ENCODE measurements at regions not wholly inside any gene's neighbourhood (a gene's known extent, or its start where the extent isn't known, plus 50 kb on each side); places are given as distances from the start of the nearest gene placed in this dataset.

DNA sequence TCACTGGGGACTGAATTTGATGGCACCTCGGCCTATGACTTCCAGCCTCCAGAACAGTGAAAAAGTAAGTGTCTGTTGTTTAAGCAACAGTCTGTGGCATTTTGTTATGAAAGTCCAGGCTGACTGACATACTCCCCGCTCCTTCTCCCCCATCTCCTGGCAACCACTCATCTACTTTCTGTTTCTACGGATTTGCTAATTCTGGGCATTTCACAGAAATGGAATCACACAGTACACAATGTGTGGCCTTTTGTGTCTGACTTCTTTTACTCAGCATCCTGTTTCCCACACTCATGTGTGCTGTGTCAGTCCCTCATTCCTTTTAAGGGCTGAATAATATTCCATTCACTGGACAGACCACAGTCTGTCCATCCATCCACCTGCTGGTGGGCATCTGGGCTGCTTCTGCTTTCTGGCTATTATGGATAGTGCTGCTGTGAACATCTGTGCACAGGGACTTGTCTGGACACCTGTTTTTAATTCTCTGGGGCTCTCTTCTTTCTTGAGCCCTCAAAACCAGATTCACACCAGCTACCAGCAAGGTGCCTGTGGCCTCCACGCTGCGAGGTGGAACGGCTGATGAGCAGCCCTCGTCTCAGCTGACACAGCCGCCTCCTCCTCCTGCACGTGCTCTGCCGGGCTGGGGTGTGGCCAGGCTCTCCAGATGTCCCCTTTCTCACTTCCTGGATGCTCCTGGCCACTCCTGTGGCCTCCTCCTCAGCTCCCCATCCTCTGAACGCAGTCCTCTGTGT is 333.1 kb downstream of the CTTN start:
- TF ChIP-seq SMC3 (conservative IDR thresholded peaks at IDR 0.05; ENCODE audit: poor library complexity) = no peak
- TF ChIP-seq, protein P1, sequence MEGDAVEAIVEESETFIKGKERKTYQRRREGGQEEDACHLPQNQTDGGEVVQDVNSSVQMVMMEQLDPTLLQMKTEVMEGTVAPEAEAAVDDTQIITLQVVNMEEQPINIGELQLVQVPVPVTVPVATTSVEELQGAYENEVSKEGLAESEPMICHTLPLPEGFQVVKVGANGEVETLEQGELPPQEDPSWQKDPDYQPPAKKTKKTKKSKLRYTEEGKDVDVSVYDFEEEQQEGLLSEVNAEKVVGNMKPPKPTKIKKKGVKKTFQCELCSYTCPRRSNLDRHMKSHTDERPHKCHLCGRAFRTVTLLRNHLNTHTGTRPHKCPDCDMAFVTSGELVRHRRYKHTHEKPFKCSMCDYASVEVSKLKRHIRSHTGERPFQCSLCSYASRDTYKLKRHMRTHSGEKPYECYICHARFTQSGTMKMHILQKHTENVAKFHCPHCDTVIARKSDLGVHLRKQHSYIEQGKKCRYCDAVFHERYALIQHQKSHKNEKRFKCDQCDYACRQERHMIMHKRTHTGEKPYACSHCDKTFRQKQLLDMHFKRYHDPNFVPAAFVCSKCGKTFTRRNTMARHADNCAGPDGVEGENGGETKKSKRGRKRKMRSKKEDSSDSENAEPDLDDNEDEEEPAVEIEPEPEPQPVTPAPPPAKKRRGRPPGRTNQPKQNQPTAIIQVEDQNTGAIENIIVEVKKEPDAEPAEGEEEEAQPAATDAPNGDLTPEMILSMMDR (IDR thresholded peaks at IDR 0.05; ENCODE audit: poor library complexity, severe bottlenecking) = no peak
- TF ChIP-seq, protein P2, sequence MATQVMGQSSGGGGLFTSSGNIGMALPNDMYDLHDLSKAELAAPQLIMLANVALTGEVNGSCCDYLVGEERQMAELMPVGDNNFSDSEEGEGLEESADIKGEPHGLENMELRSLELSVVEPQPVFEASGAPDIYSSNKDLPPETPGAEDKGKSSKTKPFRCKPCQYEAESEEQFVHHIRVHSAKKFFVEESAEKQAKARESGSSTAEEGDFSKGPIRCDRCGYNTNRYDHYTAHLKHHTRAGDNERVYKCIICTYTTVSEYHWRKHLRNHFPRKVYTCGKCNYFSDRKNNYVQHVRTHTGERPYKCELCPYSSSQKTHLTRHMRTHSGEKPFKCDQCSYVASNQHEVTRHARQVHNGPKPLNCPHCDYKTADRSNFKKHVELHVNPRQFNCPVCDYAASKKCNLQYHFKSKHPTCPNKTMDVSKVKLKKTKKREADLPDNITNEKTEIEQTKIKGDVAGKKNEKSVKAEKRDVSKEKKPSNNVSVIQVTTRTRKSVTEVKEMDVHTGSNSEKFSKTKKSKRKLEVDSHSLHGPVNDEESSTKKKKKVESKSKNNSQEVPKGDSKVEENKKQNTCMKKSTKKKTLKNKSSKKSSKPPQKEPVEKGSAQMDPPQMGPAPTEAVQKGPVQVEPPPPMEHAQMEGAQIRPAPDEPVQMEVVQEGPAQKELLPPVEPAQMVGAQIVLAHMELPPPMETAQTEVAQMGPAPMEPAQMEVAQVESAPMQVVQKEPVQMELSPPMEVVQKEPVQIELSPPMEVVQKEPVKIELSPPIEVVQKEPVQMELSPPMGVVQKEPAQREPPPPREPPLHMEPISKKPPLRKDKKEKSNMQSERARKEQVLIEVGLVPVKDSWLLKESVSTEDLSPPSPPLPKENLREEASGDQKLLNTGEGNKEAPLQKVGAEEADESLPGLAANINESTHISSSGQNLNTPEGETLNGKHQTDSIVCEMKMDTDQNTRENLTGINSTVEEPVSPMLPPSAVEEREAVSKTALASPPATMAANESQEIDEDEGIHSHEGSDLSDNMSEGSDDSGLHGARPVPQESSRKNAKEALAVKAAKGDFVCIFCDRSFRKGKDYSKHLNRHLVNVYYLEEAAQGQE (IDR thresholded peaks at IDR 0.05; ENCODE audit: borderline replicate concordance) = no peak
- no peak for TF ChIP-seq POLR2AphosphoS5 (IDR thresholded peaks at IDR 0.05)
- TF ChIP-seq EP300 (conservative IDR thresholded peaks at IDR 0.05; ENCODE audit: poor library complexity, severe bottlenecking) = no peak
- Histone ChIP-seq H4K20me1 (ENCODE audit: insufficient read depth) (no peaks in the 10 kb centered on the region), H2AFZ (ENCODE audit: low read depth, low read length) (no peak overlapping the region), H3K79me2 (replicated peaks; ENCODE audit: insufficient read depth, low read length) (no peaks in the 10 kb centered on the region), H3K27ac (ENCODE audit: low read length) (no peak overlapping the region), H3K4me3 (ENCODE audit: low read length) (no peak overlapping the region), H3K9ac (ENCODE audit: low read length) (no peak overlapping the region), H3F3A (ENCODE audit: insufficient read depth, low read length, poor library complexity, severe bottlenecking) (no peaks in the 10 kb centered on the region), H3K36me3 (ENCODE audit: insufficient read depth, low read length) (no peaks in the 10 kb centered on the region), H3K4me2 (ENCODE audit: low read length) (no peak overlapping the region), H3K27me3 (ENCODE audit: insufficient read depth, low read depth, low read length) (no peaks in the 10 kb centered on the region), H3K9me3 (ENCODE audit: low read length) (no peaks in the 10 kb centered on the region), H3K9me2 (ENCODE audit: insufficient read depth, low read length) (no peaks in the 10 kb centered on the region)

DNA sequence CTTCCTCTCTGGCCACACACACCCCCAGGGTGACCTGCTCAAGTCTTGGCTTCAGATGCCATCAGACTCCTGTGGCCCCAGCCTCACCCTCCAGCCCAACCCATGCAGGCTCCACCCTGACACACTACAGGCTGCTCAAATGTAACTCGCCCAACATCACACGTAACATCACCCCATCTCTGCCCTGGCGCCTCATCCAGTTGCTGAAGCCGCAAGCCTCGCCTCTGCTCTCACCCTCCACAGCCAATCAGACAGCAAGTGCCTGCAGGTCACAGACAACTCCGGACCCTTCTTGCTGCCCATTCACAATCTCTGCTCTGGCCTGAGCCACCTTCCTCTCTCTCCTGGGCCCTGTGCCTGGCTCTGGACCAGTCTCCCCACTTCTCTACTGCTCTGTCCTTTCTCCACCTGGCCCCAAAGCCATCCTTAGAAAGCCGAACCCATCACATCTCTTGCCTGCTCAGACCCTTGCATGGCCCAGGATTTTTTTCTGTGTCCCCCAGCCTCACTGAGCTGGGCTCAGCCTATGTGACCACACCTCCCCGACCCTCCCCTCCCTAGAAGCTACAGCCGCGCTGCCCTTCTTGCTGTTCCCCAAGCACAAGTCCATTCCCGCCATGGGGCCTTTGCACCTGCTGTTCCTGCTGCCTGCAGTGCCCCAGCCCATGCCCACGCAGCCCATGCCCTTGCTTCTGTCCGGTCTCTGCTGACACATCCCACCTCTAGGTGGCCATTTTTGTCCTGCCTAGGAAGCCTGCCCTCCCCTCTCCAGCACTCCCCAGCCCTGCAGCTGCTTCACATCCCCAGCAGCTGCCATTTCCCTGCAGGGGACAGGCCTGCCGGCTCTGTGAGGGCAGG is 333.9 kb downstream of the CTTN start:
- H3F3A ChIP-seq (ENCODE audit: insufficient read depth, low read length, poor library complexity, severe bottlenecking) = no peaks in the 10 kb centered on the region
- no peaks in the 10 kb centered on the region for H3K9me2 ChIP-seq (ENCODE audit: insufficient read depth, low read length)
- no peak overlapping the region for H3K9ac ChIP-seq (ENCODE audit: low read length)
- H3K36me3 ChIP-seq (ENCODE audit: insufficient read depth, low read length) = no peaks in the 10 kb centered on the region
- H3K4me2 ChIP-seq (ENCODE audit: low read length) = no peak overlapping the region
- TF ChIP-seq POLR2AphosphoS5 (IDR thresholded peaks at IDR 0.05) (no peak), SMC3 (conservative IDR thresholded peaks at IDR 0.05; ENCODE audit: poor library complexity) (no peak), MXI1 (conservative IDR thresholded peaks at IDR 0.05; ENCODE audit: poor library complexity, severe bottlenecking) (no peak), EZH2 (IDR thresholded peaks at IDR 0.05; ENCODE audit: borderline replicate concordance, insufficient read depth, low read length, poor library complexity, severe bottlenecking) (no peak), EP300 (conservative IDR thresholded peaks at IDR 0.05; ENCODE audit: poor library complexity, severe bottlenecking) (no peak), RAD21 (conservative IDR thresholded peaks at IDR 0.05) (no peak), TAF1 (IDR thresholded peaks at IDR 0.05; ENCODE audit: low read depth) (no peak)
- TF ChIP-seq, protein P2 (IDR thresholded peaks at IDR 0.05; ENCODE audit: borderline replicate concordance) = no peak
- TF ChIP-seq, protein P1 (IDR thresholded peaks at IDR 0.05; ENCODE audit: poor library complexity, severe bottlenecking) = no peak
- H4K20me1 ChIP-seq (ENCODE audit: insufficient read depth) = no peaks in the 10 kb centered on the region
- no peak overlapping the region for H2AFZ ChIP-seq (ENCODE audit: low read depth, low read length)
- no peaks in the 10 kb centered on the region for H3K79me2 ChIP-seq (replicated peaks; ENCODE audit: insufficient read depth, low read length)
- no peaks in the 10 kb centered on the region for H3K27me3 ChIP-seq (ENCODE audit: insufficient read depth, low read depth, low read length)
- H3K9me3 ChIP-seq (ENCODE audit: low read length) = no peaks in the 10 kb centered on the region
- H3K4me3 ChIP-seq (ENCODE audit: low read length) = no peak overlapping the region
- H3K27ac ChIP-seq (ENCODE audit: low read length) = no peak overlapping the region
